ENCODE measurements at regions not wholly inside any gene's neighbourhood (a gene's known extent, or its start where the extent isn't known, plus 50 kb on each side); places are given as distances from the start of the nearest gene placed in this dataset.

GRCh38 chr2:236690726-236691125 lies 121.1 kb downstream of the ACKR3 start:
- no TSS peak for BruUV-seq (replicated peaks)
- ChIA-PET CTCF (ENCODE audit: low intra/inter-chr PET ratio, low total read pairs) (no interaction called here), POLR2A (no interaction called here)
- Histone ChIP-seq H4K20me1 (ENCODE audit: insufficient read depth, low read length) (no peaks in the 10 kb centered on the region), H3K27ac (ENCODE audit: extremely low read length, insufficient read depth, low read length) (no peak overlapping the region), H3K4me1 (ENCODE audit: insufficient read depth, low read length) (no peaks in the 10 kb centered on the region), H3K4me3 (replicated peaks in 1 of 3; ENCODE audit: insufficient read depth in 1 of 3, low read depth in 2 of 3, low read length in 3 of 3) (no peak overlapping the region), H3K36me3 (replicated peaks in 1 of 2; ENCODE audit: control insufficient read depth in 1 of 2, insufficient read depth in 2 of 2, low read length in 2 of 2) (no peaks in the 10 kb centered on the region), H3K9me3 (ENCODE audit: low read length) (no peaks in the 10 kb centered on the region), H2AFZ (ENCODE audit: low read length) (no peak overlapping the region), H3K4me2 (ENCODE audit: low read depth, low read length) (no peak overlapping the region), H3K79me2 (ENCODE audit: insufficient read depth, low read length) (no peaks in the 10 kb centered on the region), H3K27me3 (ENCODE audit: control insufficient read depth in 1 of 2, insufficient read depth in 2 of 2, low read length in 2 of 2) (peaks cover 0 to 21% of the 10 kb centered on the region in 2 experiments; a peak in 2 of 5 replicates), H3K9ac (ENCODE audit: insufficient read depth, low read depth, low read length) (no peak overlapping the region)
- in situ Hi-C loops (cut with HindIII; ENCODE audit: extremely low pct_ligation_motif_present, low pct_unique_long_range_greater_than_20kb) (no loop called here), intact Hi-C loops (cut with micrococcal nuclease; ENCODE audit: unreplicated experiment) (no loop called here)
- no peak for FAIRE-seq
- no peak for DNase-seq (ENCODE audit: low spot score)
- WGBS (ENCODE audit: low lambda C conversion rate): 28% methylated on average over 3 of the region's 3 CpGs
- no peak for TF ChIP-seq ARHGAP35 (CRISPR knock-in tag; IDR thresholded peaks at IDR 0.05; ENCODE audit: borderline replicate concordance)
- no peak for TF ChIP-seq ELF1 (CRISPR knock-in tag; IDR thresholded peaks at IDR 0.05)
- no peak for TF ChIP-seq PRDM4 (CRISPR knock-in tag; IDR thresholded peaks at IDR 0.05; ENCODE audit: borderline replicate concordance)
- no peak for TF ChIP-seq IKZF1 (IDR thresholded peaks at IDR 0.05)
- TF ChIP-seq ATF7 (IDR thresholded peaks at IDR 0.05): no peak
- no peak for TF ChIP-seq ATF7 (CRISPR knock-in tag; IDR thresholded peaks at IDR 0.05)
- no peak for TF ChIP-seq POLR2G (IDR thresholded peaks at IDR 0.05; ENCODE audit: low read depth, low read length)
- no peak for TF ChIP-seq MEIS1 (CRISPR knock-in tag; IDR thresholded peaks at IDR 0.05; ENCODE audit: borderline replicate concordance)
- no peak for TF ChIP-seq ZNF441 (CRISPR knock-in tag; IDR thresholded peaks at IDR 0.05; ENCODE audit: borderline replicate concordance)
- no peak for TF ChIP-seq MYC (CRISPR knock-in tag; IDR thresholded peaks at IDR 0.05; ENCODE audit: borderline replicate concordance)
- no peak for TF ChIP-seq ZNF557 (CRISPR knock-in tag; IDR thresholded peaks at IDR 0.05)
- ATAC-seq: no peak

Measured in HepG2 (cell line).